Ishikawa (cell line): ENCODE measurements at regions not wholly inside any gene's neighbourhood (a gene's known extent, or its start where the extent isn't known, plus 50 kb on each side); places are given as distances from the start of the nearest gene placed in this dataset.

Source experiments
- CEBPB ChIP-seq: IDR thresholded peaks from 2 replicates; pipeline ENCODE4 v1.6.1; 2012
- CREB1 ChIP-seq: IDR thresholded peaks from 2 replicates; pipeline ENCODE4 v1.6.1; 2012; ENCODE audit warnings: low read depth
- EGR1 ChIP-seq: IDR thresholded peaks from 2 replicates; pipeline ENCODE4 v1.6.1; 2012
- EP300 ChIP-seq: IDR thresholded peaks from 2 replicates; pipeline ENCODE4 v1.6.1; 2012; ENCODE audit warnings: borderline replicate concordance
- FOXM1 ChIP-seq: IDR thresholded peaks from 2 replicates; pipeline ENCODE4 v1.6.1; 2012; ENCODE audit warnings: low read depth, borderline replicate concordance
- MAX ChIP-seq: IDR thresholded peaks from 2 replicates; pipeline ENCODE4 v1.6.1; 2012
- NFIC ChIP-seq: IDR thresholded peaks from 2 replicates; pipeline ENCODE4 v1.6.1; 2012
- RAD21 ChIP-seq: IDR thresholded peaks from 2 replicates; pipeline ENCODE4 v1.6.1; 2012; ENCODE audit warnings: low read depth
- REST ChIP-seq: IDR thresholded peaks from 2 replicates; pipeline ENCODE4 v1.6.1; 2012; ENCODE audit warnings: low read depth, mild to moderate bottlenecking
- TAF1 ChIP-seq: IDR thresholded peaks from 2 replicates; pipeline ENCODE4 v1.6.1; 2012; ENCODE audit warnings: low read depth, mild to moderate bottlenecking
- TCF12 ChIP-seq: IDR thresholded peaks from 2 replicates; pipeline ENCODE4 v1.6.1; 2012; ENCODE audit warnings: low read depth
- TEAD4 ChIP-seq: IDR thresholded peaks from 2 replicates; pipeline ENCODE4 v1.6.1; 2012
- YY1 ChIP-seq: IDR thresholded peaks from 2 replicates; pipeline ENCODE4 v1.6.1; 2012; ENCODE audit warnings: low read depth
- ZBTB7A ChIP-seq: IDR thresholded peaks from 2 replicates; pipeline ENCODE4 v1.6.1; 2012; ENCODE audit warnings: low read depth
- TF ChIP-seq, protein P1 (sequence below): IDR thresholded peaks from 2 replicates; pipeline ENCODE4 v1.6.1; 2012

GRCh38 chr18:35905436-35905835 lies 67.0 kb upstream of the RMP24 start:
- TF ChIP-seq FOXM1 (no peak), ZBTB7A (no peak), CREB1 (no peak), REST (no peak), EGR1 (no peak), TAF1 (no peak), RAD21 (no peak), YY1 (no peak), MAX (no peak), TEAD4 (no peak), NFIC (no peak), CEBPB (no peak), TCF12 (no peak), EP300 (no peak)
- TF ChIP-seq, protein P1, sequence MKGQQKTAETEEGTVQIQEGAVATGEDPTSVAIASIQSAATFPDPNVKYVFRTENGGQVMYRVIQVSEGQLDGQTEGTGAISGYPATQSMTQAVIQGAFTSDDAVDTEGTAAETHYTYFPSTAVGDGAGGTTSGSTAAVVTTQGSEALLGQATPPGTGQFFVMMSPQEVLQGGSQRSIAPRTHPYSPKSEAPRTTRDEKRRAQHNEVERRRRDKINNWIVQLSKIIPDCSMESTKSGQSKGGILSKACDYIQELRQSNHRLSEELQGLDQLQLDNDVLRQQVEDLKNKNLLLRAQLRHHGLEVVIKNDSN = no peak

GRCh38 chr18:35910327-35910726 lies 62.2 kb upstream of the RMP24 start:
- no peak for TF ChIP-seq EP300
- TF ChIP-seq CEBPB = no peak
- no peak for TF ChIP-seq YY1
- TF ChIP-seq FOXM1 = no peak
- TF ChIP-seq, protein P1 = no peak
- TF ChIP-seq CREB1 = no peak
- TF ChIP-seq EGR1 = no peak
- TF ChIP-seq NFIC = no peak
- no peak for TF ChIP-seq TCF12
- no peak for TF ChIP-seq TAF1
- TF ChIP-seq MAX = no peak
- TF ChIP-seq ZBTB7A = no peak
- TF ChIP-seq REST = no peak
- no peak for TF ChIP-seq RAD21
- no peak for TF ChIP-seq TEAD4

- TF ChIP-seq ZBTB7A (no peak), CEBPB (no peak)
- TF ChIP-seq, protein P1 = no peak
Measured at GRCh38 chr18:35912332-35912731, 60.1 kb upstream of the RMP24 start.

- no peak for TF ChIP-seq TAF1
- TF ChIP-seq MAX = no peak
- TF ChIP-seq, protein P1 = no peak
- no peak for TF ChIP-seq EGR1
- TF ChIP-seq CREB1 = no peak
- TF ChIP-seq EP300 = no peak
- TF ChIP-seq CEBPB = no peak
- no peak for TF ChIP-seq FOXM1
- no peak for TF ChIP-seq YY1
- no peak for TF ChIP-seq RAD21
- TF ChIP-seq REST = no peak
- TF ChIP-seq TCF12 = no peak
- TF ChIP-seq NFIC = no peak
- no peak for TF ChIP-seq TEAD4
- TF ChIP-seq ZBTB7A = no peak
Measured at GRCh38 chr18:35915056-35915455, 57.4 kb upstream of the RMP24 start.
